Left renal pelvis (tissue), 4 donors: ENCODE measurements at regions not wholly inside any gene's neighbourhood (a gene's known extent, or its start where the extent isn't known, plus 50 kb on each side); places are given as distances from the start of the nearest gene placed in this dataset.

Experiments used
- DNase-seq, 4 donors: peaks; one replicate each; pipeline ENCODE4 v3.0.0-alpha.2; 2013; ENCODE audit warnings: low read depth in 4 of 4, low spot score in 3 of 4

DNA sequence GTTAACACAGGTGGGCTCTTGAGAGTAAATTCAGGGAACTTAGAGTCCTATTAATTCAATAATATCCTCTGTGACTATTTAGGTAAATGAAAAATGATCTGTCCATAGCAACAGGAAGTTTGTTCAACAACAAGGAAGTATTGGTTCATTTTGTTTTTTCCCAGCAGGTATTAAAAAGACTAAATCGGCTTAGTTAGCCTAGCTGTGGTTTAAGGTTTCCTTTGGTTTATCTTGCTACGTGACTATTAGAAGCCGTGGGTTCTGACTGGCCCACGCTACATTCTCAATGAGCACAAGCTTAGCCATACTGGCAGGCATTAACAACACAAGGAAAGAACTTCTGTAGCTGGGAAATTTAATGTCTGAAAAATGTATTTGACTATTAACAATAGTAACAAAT is 168.8 kb upstream of the HS3ST1 start:
- DNase-seq = no peak

DNA sequence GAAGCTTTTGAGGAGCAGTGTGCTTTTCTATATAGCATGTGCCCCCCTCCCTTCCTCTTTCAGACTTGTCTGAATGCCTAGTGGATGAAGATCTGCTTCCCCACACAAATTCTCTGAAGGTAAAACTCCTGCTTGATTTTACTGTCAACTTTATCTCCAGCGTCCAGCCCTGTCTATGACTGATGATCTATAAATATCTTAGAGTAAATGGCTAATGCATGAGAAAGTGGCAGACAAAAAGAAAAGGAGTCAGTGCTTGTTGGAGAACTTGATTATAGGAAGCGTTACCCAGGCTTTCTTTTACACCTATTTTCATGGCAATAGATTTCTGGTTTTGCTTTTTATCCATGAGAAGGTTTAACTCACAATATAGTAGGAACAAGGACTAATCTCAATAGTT is 168.3 kb upstream of the HS3ST1 start:
- no peak for DNase-seq

DNA sequence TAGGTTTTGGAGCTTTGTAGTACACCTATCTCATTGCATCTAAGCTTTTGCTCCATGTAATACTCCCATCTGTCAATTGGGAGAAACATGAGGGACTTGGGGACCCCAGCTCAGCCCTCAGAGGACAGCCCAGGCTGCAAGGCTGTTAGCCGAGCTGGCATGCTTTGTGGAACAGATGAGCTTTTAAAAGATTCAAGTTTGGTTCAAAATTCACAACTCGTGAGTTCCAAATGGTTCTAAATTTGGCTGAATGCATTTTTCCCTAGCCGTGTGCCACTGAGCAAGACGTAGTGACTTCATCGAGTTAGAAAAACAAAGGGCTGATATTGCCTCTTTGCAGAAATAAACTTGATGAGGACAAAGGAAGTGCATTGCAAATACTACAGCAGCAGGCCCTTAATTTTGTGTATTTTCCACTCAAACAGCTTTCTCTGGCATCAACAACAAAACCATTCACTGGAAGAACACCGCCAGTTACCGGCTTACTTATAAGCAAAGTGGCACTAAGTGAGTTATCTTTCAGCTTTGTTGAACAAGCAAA is 165.0 kb upstream of the HS3ST1 start:
- DNase-seq = no peak

DNA sequence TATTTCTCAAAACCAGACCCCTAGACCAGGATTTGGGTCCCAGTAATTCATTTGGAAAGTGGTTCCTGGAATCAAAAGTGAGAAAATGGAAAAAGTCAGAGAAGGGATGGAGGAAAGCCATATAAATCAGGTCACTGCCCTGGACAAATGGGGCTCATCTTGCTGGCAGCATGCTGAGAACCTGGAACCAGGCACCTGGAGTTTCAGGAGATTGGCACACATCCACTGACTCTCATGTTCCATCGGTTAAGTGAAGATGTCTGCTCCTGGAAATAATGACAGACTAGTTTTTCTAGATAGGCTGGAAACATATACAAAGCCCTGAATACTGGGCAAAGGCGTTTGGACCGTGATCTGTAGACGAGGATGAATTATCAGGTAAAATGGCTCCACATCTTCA is 163.6 kb upstream of the HS3ST1 start:
- no peak for DNase-seq

DNA sequence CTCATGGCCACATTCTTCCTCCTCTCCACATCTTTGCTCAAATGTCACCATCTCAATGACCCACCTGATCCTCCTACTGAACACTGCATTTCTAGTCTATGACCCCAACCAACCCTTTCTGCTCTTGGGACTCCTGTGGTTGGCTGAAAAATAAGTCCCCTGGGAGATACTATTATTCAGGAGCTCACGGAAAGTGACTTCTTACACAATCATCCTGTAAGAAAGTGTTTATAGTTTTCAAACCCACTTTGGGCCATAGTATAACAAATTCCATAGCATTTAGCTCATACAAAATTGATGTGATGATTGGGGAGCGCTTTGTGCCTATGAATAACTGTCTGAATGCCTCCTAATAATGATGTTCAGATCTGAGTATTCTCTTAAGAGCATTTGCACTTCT is 161.4 kb upstream of the HS3ST1 start:
- DNase-seq = no peak

DNA sequence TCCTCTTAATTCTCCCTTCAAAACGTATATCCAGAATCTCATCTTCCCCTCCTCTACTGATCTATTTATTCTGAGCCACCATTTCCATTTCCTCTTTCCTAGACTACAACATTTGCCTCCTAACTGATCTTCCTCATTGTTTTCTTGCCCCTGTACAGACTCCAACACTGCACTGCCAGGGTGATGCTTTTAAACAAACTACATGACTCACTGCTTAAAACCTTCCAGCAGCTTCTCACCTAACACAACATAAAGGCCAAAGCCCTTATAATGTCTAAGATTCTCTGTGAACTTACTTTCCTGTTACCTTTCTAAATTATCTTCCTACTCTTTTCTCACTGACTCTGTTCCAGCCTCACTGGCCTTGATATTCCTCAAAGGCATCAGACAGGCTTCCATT is 161.0 kb upstream of the HS3ST1 start:
- no peak for DNase-seq

DNA sequence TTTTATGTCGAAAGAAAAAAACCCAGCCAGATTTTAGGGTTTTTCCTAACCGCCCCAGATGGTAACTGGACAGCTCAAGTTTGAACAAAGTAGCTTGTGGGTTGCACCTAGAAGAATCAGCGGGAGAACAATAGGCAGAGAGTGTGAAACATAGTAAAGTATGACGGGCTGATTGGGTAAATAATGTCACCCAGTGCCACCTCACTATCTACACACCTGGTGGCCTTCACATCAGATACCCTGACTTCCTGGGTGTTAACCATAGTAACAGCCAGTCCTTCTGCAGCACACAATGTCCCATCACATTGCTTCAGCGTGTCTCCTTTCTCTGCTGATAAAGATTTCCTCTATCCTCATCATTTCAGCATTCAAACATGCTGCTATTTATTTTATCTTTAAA is 159.1 kb upstream of the HS3ST1 start:
- no peak for DNase-seq

DNA sequence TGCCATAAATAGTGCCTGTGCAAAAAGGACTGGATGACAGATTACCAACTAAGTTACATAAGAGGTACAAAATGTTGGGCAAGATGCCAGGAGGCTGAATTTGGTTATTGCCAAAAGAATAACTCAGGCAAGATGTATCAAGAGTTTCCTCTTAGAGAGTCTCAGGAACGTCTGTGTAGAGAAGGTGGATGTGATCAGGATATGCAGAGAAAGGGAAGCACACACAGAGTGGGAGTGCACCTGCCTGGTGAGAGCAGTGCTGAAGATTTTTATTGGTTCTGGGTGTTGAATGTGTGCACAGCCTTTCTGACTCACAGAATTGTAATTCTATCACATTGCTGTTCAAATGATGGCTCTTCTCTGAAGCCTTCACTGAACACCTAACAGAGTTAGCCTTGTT is 156.8 kb upstream of the HS3ST1 start:
- DNase-seq = no peak

DNA sequence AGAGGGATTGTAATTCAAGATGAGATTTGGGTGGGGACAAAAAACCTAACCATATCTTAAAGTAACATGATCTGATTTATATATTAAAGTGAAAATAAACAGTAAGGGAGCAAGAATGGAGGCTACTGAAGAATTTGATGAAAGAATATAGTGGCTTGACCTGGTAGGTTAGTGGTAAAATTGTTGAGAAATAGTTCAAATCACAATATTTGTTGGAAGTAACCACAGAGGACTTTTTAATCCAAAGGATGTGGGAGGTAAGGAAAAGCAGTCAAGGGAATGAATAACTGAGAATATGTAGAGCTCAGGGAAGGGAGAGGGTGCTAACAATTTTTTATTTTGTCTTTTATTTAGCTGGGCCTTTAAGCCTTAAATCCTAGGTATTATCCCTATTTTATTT is 139.8 kb upstream of the HS3ST1 start:
- no peak for DNase-seq

DNA sequence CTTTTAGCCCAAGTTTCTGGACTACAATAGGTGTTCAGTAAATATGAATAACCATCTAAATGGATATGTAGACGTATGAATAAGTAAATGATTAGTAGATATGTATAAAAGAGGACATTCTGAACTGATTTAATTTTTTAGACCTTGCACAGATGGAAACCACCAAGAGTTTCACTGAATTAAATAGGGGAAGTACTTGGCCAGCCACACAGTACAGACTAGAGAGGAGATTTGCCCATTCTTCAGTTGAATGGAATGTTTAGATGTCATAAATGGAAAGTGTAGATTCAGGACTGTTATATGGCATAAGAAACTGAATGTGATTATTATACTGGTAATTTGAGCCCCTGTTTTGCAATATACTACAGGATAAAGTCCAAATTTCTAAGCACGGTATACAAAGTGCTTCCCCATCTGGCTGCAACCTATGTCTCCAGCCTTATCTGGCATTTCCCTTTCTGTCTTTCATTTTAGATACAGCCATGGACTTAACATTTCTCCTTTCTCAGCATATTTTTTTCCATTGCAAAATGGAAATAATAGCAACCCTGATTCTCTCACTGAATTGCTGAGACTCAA is 137.8 kb upstream of the HS3ST1 start:
- DNase-seq = no peak

DNA sequence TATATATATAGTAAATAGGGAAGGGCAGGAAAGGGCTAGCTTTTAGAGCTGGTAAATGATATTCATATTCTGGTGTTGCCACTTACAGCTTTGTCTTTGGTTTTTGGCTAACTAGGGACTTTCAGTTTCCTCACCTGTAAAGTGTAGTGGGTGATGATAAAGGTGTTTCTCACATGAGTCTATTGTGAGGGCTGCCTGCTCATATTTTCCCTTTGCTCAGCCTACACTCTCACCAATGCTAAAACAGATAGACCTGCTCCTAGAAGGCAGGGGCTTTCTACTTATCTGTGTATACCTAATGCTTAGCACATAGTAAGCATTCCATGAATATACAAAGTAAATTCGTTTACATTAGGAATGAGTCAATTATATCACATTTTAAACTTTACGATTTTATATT is 137.2 kb upstream of the HS3ST1 start:
- DNase-seq = no peak

DNA sequence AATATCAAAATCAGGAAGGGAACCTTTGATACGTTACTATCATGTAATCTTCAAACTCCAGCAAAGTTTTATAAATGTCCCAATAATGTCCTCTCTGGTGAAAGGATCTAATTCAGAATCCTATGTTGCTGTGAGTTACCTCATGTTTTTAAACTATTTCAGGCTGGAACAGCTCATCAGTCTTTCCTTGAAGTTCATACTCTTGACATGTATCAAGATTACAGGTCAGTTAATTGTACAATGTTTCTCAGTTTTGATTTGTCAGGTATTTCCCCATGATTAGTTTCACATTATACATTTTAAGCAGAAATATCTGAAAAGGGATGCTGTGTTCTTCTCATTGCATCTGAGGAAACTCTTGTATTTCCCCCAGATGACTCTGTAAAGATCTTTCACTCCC is 136.5 kb upstream of the HS3ST1 start:
- DNase-seq = no peak

DNA sequence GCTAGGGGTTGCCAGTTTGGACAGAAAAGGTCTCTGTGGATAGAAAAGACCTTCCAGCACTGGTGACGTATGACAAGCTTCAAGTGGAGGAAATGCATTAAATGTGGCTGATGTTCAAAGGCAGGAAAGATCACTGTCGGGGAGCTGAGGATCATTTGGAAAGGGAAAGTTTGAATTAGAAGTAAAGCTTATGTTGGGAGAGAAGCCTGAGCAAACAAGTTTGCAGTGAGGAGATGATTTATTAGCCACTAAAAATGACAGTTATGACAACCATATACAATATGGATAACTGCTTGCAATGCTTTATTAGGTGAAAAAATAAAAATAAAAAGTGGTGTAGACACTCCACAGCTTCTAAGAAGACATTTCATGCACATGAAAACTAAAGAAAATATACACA is 135.3 kb upstream of the HS3ST1 start:
- no peak for DNase-seq

DNA sequence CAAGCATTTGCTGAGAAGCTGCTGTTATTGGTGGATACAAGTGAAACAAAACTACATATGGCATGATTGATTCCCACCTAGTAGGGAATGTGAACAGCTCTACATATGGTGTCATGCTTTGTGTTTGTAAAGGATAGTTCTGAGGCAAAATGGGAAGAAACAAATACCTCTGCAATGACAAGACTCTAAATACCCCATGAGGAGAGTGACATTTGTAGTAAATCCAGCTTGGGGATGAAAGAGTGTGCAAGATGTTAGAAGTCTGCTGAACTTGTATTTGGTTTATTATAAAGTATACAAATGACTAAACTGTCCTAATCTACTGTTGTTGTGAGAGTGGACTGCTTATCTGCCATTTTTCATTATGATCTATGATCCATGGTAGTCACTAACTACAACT is 120.8 kb upstream of the HS3ST1 start:
- no peak for DNase-seq

DNA sequence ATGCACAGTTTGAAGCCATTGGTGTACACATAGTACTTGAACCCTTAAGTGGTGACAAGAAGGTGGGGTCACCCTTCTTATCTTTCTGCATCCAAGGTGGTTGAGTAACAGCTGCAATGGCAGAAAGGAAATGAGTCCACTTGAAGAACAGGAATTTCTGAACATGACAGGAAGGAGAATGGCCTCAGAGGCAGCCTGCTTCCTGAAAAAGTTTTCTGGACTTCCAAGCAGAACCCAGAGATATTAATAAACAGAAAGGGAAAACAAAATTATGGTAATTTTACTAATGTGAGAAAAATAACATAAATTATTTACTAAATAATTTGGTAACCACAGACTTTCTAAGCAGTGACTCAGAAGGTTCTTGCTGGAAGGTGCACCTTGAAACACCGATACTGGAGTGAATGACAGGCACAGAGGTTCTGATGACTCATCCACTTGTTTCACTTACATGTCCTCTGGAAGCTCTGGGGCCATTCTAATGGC is 119.9 kb upstream of the HS3ST1 start:
- DNase-seq = no peak

DNA sequence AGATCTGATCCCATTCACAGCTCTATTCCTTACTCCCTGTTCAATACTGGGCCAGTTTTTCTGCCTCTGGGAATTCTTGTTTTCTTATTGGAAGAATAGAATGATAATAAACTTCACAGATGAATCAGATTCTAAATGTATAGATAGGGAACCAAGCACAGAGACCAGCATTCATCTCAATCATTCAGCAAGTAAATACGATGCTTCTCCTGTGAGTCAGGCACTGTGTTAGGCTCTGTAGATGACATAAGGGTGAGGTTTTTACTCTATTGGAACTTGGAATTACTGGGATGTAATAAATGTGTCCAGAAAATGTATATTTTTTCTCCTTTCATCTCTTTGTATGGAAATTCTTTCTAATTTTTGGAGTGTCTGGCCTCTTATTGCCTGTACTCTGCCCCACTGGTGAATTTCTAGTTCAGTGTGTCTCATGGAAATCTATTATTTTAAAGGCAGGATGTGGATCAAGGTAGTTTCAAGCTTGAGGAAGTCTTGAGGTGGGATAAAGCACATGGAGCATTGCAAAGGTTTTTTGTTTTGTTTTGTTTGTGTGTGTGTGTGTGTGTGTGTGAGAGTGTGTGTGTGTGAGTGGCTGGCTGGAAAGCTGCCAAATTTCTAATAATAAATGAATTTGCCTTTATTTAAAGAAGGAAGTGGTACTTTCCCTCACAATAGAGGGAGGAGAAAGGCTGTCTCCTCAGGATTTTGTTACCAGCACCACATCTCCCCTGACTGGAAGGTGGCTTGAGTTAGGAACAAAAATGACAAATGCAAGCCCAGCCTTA is 117.9 kb upstream of the HS3ST1 start:
- no peak for DNase-seq

DNA sequence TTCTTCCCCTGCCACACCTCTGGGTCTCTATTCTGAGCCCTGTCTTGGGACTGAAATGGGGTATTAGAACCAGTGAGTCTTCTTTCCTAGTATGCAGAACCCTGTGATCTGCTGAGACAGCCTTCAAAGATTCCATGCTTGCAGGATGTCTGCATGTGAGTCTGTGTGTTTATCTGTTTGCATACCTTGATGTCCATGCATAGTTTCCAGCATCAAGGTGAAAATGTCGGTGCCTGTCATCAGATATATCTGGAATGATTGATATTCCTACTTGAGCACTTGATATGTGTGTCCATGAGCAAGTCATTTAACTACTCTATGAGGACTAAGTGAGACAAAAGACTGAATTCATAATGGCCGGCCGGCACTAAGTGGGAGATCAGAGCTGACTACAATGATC is 117.0 kb upstream of the HS3ST1 start:
- no peak for DNase-seq

DNA sequence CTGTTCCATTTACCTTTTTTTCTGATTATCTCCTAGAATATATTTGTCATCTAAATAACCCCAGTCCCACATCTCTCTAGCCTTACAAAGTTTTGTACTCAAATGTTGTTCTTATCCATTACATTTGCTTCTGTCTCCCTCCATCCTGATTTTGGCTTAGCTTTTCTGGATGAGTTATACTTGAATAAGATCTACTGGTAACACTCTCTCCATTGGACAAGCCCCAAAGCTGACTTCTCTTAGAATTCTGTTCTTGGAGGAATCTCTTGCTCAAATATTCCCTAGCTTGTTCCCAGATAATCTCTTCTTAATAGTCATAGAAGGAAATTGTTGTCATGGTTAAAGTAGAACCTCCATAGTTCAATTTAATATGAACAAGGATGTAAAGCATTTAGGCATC is 115.5 kb upstream of the HS3ST1 start:
- DNase-seq = no peak

DNA sequence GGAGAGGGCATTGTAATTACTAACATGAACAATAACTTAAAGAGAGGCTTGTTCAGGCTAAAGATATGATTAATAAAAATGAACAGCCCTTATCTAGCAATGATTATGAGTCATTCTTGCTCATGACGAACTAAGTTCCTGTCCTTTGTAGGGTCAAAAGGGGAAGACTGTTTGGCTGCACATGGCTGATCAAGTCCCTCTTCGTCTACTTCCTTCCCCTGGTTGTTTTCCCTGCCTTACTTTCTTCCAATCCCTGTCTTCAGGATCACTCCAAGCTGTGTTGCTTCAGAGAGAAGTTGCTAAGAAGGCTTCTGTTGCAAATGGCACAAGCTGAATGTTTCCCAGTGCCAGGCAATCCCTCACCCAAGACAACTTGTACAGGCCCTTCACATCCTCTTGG is 115.0 kb upstream of the HS3ST1 start:
- no peak for DNase-seq

DNA sequence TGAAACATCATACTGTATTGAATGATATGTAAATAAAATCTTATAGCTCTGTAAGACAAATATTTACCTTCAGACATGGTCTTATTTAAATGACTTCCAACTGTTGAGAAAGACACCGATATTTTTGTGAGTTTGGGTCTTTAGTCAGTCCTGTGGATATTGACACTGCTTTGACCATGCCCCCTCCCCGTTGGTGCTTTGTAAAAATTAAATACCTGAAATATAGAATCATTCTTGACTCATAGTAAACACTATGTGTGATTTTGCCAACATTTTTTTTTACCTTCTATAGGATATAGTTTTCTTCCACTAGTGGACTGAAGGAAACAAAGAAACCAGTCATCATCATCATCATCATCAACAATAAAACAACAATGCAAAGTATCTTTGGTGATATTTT is 114.3 kb upstream of the HS3ST1 start:
- DNase-seq = no peak

DNA sequence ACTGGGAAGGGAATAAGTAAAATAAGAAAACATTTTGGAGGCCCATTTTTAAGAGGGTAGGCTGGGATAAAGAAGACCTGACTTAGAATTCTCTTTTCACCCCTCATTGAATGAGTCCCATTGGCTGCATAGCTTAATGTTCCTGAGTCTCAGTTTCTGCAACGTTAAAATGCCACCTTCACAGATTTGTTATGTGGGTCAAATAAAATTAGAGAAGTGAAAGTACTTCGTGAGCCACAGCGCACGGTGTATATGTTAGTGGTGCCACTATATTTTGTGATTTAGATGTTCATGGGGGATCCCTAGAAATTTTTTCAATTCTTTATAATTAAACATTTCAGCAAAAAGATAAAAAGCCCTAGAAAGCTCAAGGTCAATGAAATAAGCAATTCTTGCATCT is 109.2 kb upstream of the HS3ST1 start:
- DNase-seq = no peak

DNA sequence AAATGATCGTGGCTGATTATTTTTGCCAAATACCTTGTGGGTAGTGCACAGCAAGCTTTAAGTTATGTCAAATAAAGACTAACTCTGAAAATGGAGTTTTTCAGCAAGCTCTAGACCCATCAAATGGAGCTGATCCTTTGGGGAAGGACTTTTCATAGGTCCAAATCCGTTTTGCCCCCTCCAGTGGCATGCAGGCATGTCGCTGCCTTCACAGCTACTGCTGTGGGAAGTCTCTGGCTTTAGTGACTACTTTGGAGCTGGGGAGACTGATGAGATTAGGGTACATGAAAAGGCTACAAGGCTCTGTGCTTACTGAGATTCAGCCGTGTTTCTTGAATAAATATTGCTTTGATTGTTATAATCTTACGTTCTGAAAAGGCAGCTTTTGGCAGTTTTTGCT is 106.6 kb upstream of the HS3ST1 start:
- no peak for DNase-seq
